Endothelial cell of umbilical vein (primary cell): ENCODE measurements at regions not wholly inside any gene's neighbourhood (a gene's known extent, or its start where the extent isn't known, plus 50 kb on each side); places are given as distances from the start of the nearest gene placed in this dataset.
A peak's percentile ranks its signal among the peaks of the same experiment; 100 is the strongest.

Experiments used
- BruUV-seq: library from RNA; stranded (reverse); fragments of 400-500 nt; replicated peaks from 2 replicates; lab custom pipeline; 2021; lab: Mats Ljungman, UMichigan
- CTCF ChIA-PET: fragments of 300-600, 350-600 bp; sonication (Branson Sonifier 250); formaldehyde crosslinking; loops from one replicate; lab custom pipeline; 2021; ENCODE audit warnings: antibody characterized with exemption, inconsistent platforms; lab: Charles Lee
- POLR2A ChIA-PET: fragments of 300-600, 350-600 bp; sonication (Branson Sonifier 250); formaldehyde crosslinking; loops from one replicate; lab custom pipeline; 2021; ENCODE audit warnings: antibody characterized with exemption, inconsistent platforms; lab: Charles Lee
- DNase-seq: peaks from one replicate; pipeline ENCODE4 v3.0.0-alpha.2; 2011; ENCODE audit warnings: low read depth, low spot score
- FAIRE-seq: peaks from 2 replicates; lab custom pipeline; 2011; peaks lifted over from hg19 to GRCh38; lab: Jason Lieb, UNC
- H2AFZ ChIP-seq: 2 replicates; pipeline ENCODE4 v1.6.0; 2012; ENCODE audit warnings: low read depth, low read length, control low read depth, inconsistent platforms
- H3K27ac ChIP-seq: 2 replicates; pipeline ENCODE4 v1.5.1; 2011; ENCODE audit warnings: low read depth, mild to moderate bottlenecking, control low read depth, low read length, moderate library complexity; ENCODE audit not compliant: insufficient read depth
- H3K27me3 ChIP-seq, 2 experiments: 2 replicates each; pipeline versions ENCODE4 v1.6.0 to v1.6.1; 2011; ENCODE audit warnings: low read length in 2 of 2, mixed read lengths in 1 of 2; ENCODE audit not compliant: control insufficient read depth in 2 of 2, insufficient read depth in 2 of 2
- H3K36me3 ChIP-seq, 2 experiments: 2 replicates in 1 of 2; 3 replicates in 1 of 2; pipeline ENCODE4 v1.5.1; 2011; ENCODE audit warnings: low read length in 2 of 2, mild to moderate bottlenecking in 1 of 2, moderate library complexity in 1 of 2; ENCODE audit not compliant: control insufficient read depth in 2 of 2, insufficient read depth in 2 of 2; ENCODE audit errors: extremely low read depth in 1 of 2
- H3K4me1 ChIP-seq: 3 replicates; pipeline ENCODE4 v1.5.1; 2011; ENCODE audit warnings: mild to moderate bottlenecking, low read length; ENCODE audit not compliant: control insufficient read depth, insufficient read depth; ENCODE audit errors: extremely low read depth
- H3K4me2 ChIP-seq: 2 replicates; pipeline ENCODE4 v1.6.1; 2011; ENCODE audit warnings: low read length, control low read depth, mixed read lengths; ENCODE audit not compliant: insufficient read depth
- H3K4me3 ChIP-seq, 3 experiments: fragments of 200-600 bp in 1 of 3; sonication (generic), shearing (Covaris generic) in 1 of 3; replicated peaks in 1 of 3; 2 replicates each; pipeline ENCODE4 v1.5.1; 2011 to 2016; ENCODE audit warnings: control low read depth in 3 of 3, low read length in 3 of 3, mild to moderate bottlenecking in 2 of 3, inconsistent platforms in 1 of 3, low read depth in 1 of 3, moderate library complexity in 1 of 3; ENCODE audit not compliant: insufficient read depth in 1 of 3
- H3K79me2 ChIP-seq: 2 replicates; pipeline ENCODE4 v1.6.0; 2012; ENCODE audit warnings: low read length, inconsistent platforms; ENCODE audit not compliant: control insufficient read depth, insufficient read depth
- H3K9ac ChIP-seq: replicated peaks from 2 replicates; pipeline ENCODE3; 2011; ENCODE audit warnings: low read length, control low read depth; ENCODE audit not compliant: insufficient read depth; ENCODE audit errors: extremely low read depth
- H3K9me1 ChIP-seq: replicated peaks from 3 replicates; pipeline ENCODE4 v1.6.0; 2011; ENCODE audit warnings: mild to moderate bottlenecking, low read length; ENCODE audit not compliant: control insufficient read depth, insufficient read depth; ENCODE audit errors: extremely low read depth
- H3K9me3 ChIP-seq: replicated peaks from 2 replicates; pipeline ENCODE4 v1.5.1; 2012; ENCODE audit warnings: low read length, inconsistent platforms; ENCODE audit not compliant: control insufficient read depth, insufficient read depth
- H4K20me1 ChIP-seq: replicated peaks from 2 replicates; pipeline ENCODE3; 2011; ENCODE audit warnings: mild to moderate bottlenecking, low read length; ENCODE audit not compliant: control insufficient read depth, insufficient read depth; ENCODE audit errors: extremely low read depth
- CTCF ChIP-seq, 2 donors: IDR thresholded peaks; 1 replicate in 1 of 2; 2 replicates in 1 of 2; pipeline ENCODE4 v1.5.1; 2011; ENCODE audit warnings: low read length in 2 of 2, mild to moderate bottlenecking in 2 of 2, moderate library complexity in 2 of 2, control low read depth in 1 of 2, inconsistent platforms in 1 of 2, low read depth in 1 of 2; ENCODE audit not compliant: insufficient read depth in 1 of 2; ENCODE audit errors: extremely low read depth in 1 of 2
- EZH2 ChIP-seq: IDR thresholded peaks from 2 replicates; pipeline ENCODE4 v1.6.1; 2012; ENCODE audit warnings: borderline replicate concordance, low read depth, mild to moderate bottlenecking, moderate library complexity, low read length, inconsistent platforms; ENCODE audit not compliant: severe bottlenecking
- FOS ChIP-seq: IDR thresholded peaks from 2 replicates; pipeline ENCODE4 v1.6.1; 2011; ENCODE audit warnings: mild to moderate bottlenecking, low read length, moderate library complexity, borderline replicate concordance; ENCODE audit not compliant: insufficient read depth
- GATA2 ChIP-seq: IDR thresholded peaks from 2 replicates; pipeline ENCODE4 v1.7.0; 2011; ENCODE audit warnings: low read depth, mild to moderate bottlenecking, moderate library complexity, mixed read lengths, low read length; ENCODE audit not compliant: insufficient read length, insufficient read depth
- JUN ChIP-seq: IDR thresholded peaks from 2 replicates; pipeline ENCODE4 v1.6.1; 2011; ENCODE audit warnings: borderline replicate concordance, low read depth; ENCODE audit not compliant: insufficient read length, insufficient read depth
- MAX ChIP-seq: IDR thresholded peaks from 2 replicates; pipeline ENCODE4 v1.6.1; 2011; ENCODE audit not compliant: insufficient read depth, insufficient read length
- MYC ChIP-seq: IDR thresholded peaks from one replicate; pipeline ENCODE4 v1.6.1; 2011; ENCODE audit warnings: mild to moderate bottlenecking, low read depth, low read length
- POLR2A ChIP-seq: IDR thresholded peaks from 2 replicates; pipeline ENCODE4 v1.6.1; 2012; ENCODE audit warnings: low read depth, mild to moderate bottlenecking, control low read depth, low read length
- POLR2AphosphoS5 ChIP-seq: IDR thresholded peaks from 2 replicates; pipeline ENCODE4 v1.6.1; 2012; ENCODE audit warnings: low read depth, mild to moderate bottlenecking, control low read depth, low read length, moderate library complexity; ENCODE audit not compliant: insufficient read depth
- dilution Hi-C: fragments of 300-500 bp; cut with MboI; formaldehyde crosslinking; loops from one replicate; pipeline ENCODE4 v1.15.0; 2019; ENCODE audit warnings: low sequenced_read_pairs; ENCODE audit not compliant: extremely low pct_ligation_motif_present
- intact Hi-C: fragments of 100-400 bp; cut with micrococcal nuclease; formaldehyde crosslinking; loops from one replicate; pipeline ENCODE4 v1.10.0; 2022

- H3K79me2 ChIP-seq = no peaks in the 10 kb centered on the region
- peak overlapping the region; percentile 92 for H3K27ac ChIP-seq
- TF ChIP-seq POLR2A (no peak), CTCF (IDR thresholded peaks at IDR 0.05; ENCODE audit: extremely low read depth in 1 of 2, insufficient read depth in 1 of 2, low read depth in 1 of 2, low read length in 2 of 2) (no peak), MAX (peak; percentile 34), MYC (no peak), GATA2 (no peak), POLR2AphosphoS5 (peak; percentile 33), JUN (peak; percentile 78), FOS (peak; percentile 70), EZH2 (no peak)
- H3K4me2 ChIP-seq = peak overlapping the region; percentile 72
- DNase-seq = peak; percentile 97
- H3K9me3 ChIP-seq = no peaks in the 10 kb centered on the region
- no peaks in the 10 kb centered on the region for H3K36me3 ChIP-seq
- H3K4me1 ChIP-seq = peaks cover 58% of the 10 kb centered on the region
- CTCF ChIA-PET = interaction anchor here (1.1 to 2.1 kb wide), 6 partner anchors 16 to 216 kb away, joined by 3 to 8 read pairs (median 3); no protein-coding TSS in a partner anchor
- H4K20me1 ChIP-seq = no peaks in the 10 kb centered on the region
- no TSS peak for BruUV-seq
- peak overlapping the region; percentile 46 for H3K9ac ChIP-seq
- no peaks in the 10 kb centered on the region for H3K9me1 ChIP-seq
- dilution Hi-C loops (no loop called here), intact Hi-C loops (loop anchor here (1.0 to 5.0 kb wide), 8 partner anchors 18 to 643 kb away; no protein-coding TSS in a partner anchor)
- H2AFZ ChIP-seq = peak overlapping the region; percentile 74
- POLR2A ChIA-PET = no interaction called here
- no peaks in the 10 kb centered on the region for H3K27me3 ChIP-seq
- no peak overlapping the region for H3K4me3 ChIP-seq
- peak; percentile 90 for FAIRE-seq
Measured at GRCh38 chr4:123343400-123344041, 53.1 kb upstream of the SPRY1 start.
